HEK293 (cell line): ENCODE measurements at regions not wholly inside any gene's neighbourhood (a gene's known extent, or its start where the extent isn't known, plus 50 kb on each side); places are given as distances from the start of the nearest gene placed in this dataset.

Source experiments
- CTCF ChIA-PET: fragments of 350-600 bp; formaldehyde crosslinking; extraction: SDS; loops from one replicate; lab custom pipeline; 2021; ENCODE audit warnings: antibody characterized with exemption; lab: Yijun Ruan, JAX
- POLR2A ChIA-PET: fragments of 300-600 bp; formaldehyde crosslinking; extraction: SDS; loops from one replicate; lab custom pipeline; 2020; ENCODE audit warnings: antibody characterized with exemption, inconsistent platforms; lab: Yijun Ruan, JAX
- H3K27ac ChIP-seq: fragments of 200-500 bp; sonication (Bioruptor generic); 2 replicates; pipeline ENCODE4 v1.5.1; 2014; ENCODE audit warnings: low read depth, low read length, control low read depth, inconsistent platforms; ENCODE audit errors: extremely low read depth
- H3K36me3 ChIP-seq, 2 experiments: fragments of 200-500 bp in 1 of 2; sonication (Bioruptor generic) in 1 of 2; 1 replicate in 1 of 2; 2 replicates in 1 of 2; pipeline ENCODE4 v1.5.1; 2014 to 2017; ENCODE audit warnings: inconsistent platforms in 2 of 2, low read length in 2 of 2; ENCODE audit not compliant: control insufficient read depth in 2 of 2, insufficient read depth in 1 of 2
- H3K4me1 ChIP-seq: fragments of 200-500 bp; sonication (Bioruptor generic); 2 replicates; pipeline ENCODE4 v1.5.1; 2014; ENCODE audit warnings: mild to moderate bottlenecking, low read length, inconsistent platforms; ENCODE audit not compliant: control insufficient read depth, insufficient read depth
- H3K4me3 ChIP-seq: 2 replicates; pipeline ENCODE4 v1.5.1; 2011; ENCODE audit warnings: low read depth, mild to moderate bottlenecking, control low read depth, low read length, moderate library complexity
- H3K9me3 ChIP-seq: fragments of 200-500 bp; sonication (Bioruptor generic); 2 replicates; pipeline ENCODE4 v1.5.1; 2014; ENCODE audit warnings: low read depth, low read length, inconsistent platforms; ENCODE audit not compliant: control insufficient read depth, insufficient read depth
- ELK4 ChIP-seq: IDR thresholded peaks from 2 replicates; pipeline ENCODE4 v1.6.1; 2011; ENCODE audit warnings: mild to moderate bottlenecking, low read depth, low read length, borderline replicate concordance
- GLI2 ChIP-seq: fragments of 450-650 bp; formaldehyde crosslinking; IDR thresholded peaks from 2 replicates; pipeline ENCODE4; 2017; ENCODE audit warnings: missing biosample characterization, missing genetic modification characterization, low read depth, borderline replicate concordance
- INSM2 ChIP-seq: fragments of 450-650 bp; formaldehyde crosslinking; IDR thresholded peaks from 2 replicates; pipeline ENCODE4 v1.5.1; 2016; ENCODE audit warnings: missing biosample characterization, missing genetic modification characterization
- KLF1 ChIP-seq: fragments of 450-650 bp; formaldehyde crosslinking; IDR thresholded peaks from 2 replicates; pipeline ENCODE4 v1.5.1; 2016; ENCODE audit warnings: missing biosample characterization, missing genetic modification characterization
- RBAK ChIP-seq: fragments of 450-650 bp; formaldehyde crosslinking; IDR thresholded peaks from 2 replicates; pipeline ENCODE4 v1.5.1; 2016; ENCODE audit warnings: missing biosample characterization, missing genetic modification characterization
- SP7 ChIP-seq: fragments of 450-650 bp; formaldehyde crosslinking; IDR thresholded peaks from 2 replicates; pipeline ENCODE4 v1.5.1; 2016; ENCODE audit warnings: missing biosample characterization, missing genetic modification characterization
- WT1 ChIP-seq: fragments of 450-650 bp; formaldehyde crosslinking; IDR thresholded peaks from 2 replicates; pipeline ENCODE4 v1.5.1; 2016; ENCODE audit warnings: missing biosample characterization, missing genetic modification characterization
- ZBTB21 ChIP-seq: fragments of 450-650 bp; formaldehyde crosslinking; IDR thresholded peaks from 2 replicates; pipeline ENCODE4 v1.5.1; 2017; ENCODE audit warnings: missing biosample characterization, missing genetic modification characterization
- ZBTB7A ChIP-seq: fragments of 450-650 bp; formaldehyde crosslinking; IDR thresholded peaks from 2 replicates; pipeline ENCODE4 v1.5.1; 2016; ENCODE audit warnings: low read depth, missing biosample characterization, missing genetic modification characterization
- ZNF148 ChIP-seq: fragments of 450-650 bp; formaldehyde crosslinking; IDR thresholded peaks from 2 replicates; pipeline ENCODE4 v1.5.0; 2017; ENCODE audit warnings: missing biosample characterization, missing genetic modification characterization, borderline replicate concordance
- ZNF280C ChIP-seq: fragments of 450-650 bp; formaldehyde crosslinking; IDR thresholded peaks from 2 replicates; pipeline ENCODE4 v1.5.1; 2016; ENCODE audit warnings: missing biosample characterization, missing genetic modification characterization
- ZNF292 ChIP-seq: fragments of 450-650 bp; formaldehyde crosslinking; IDR thresholded peaks from 2 replicates; pipeline ENCODE4 v1.5.1; 2016; ENCODE audit warnings: low read depth, missing biosample characterization, missing genetic modification characterization, borderline replicate concordance
- ZNF362 ChIP-seq: fragments of 450-650 bp; formaldehyde crosslinking; IDR thresholded peaks from 2 replicates; pipeline ENCODE4 v1.5.1; 2016; ENCODE audit warnings: missing biosample characterization, missing genetic modification characterization
- ZNF398 ChIP-seq: fragments of 450-650 bp; formaldehyde crosslinking; IDR thresholded peaks from 2 replicates; pipeline ENCODE4 v1.5.1; 2017; ENCODE audit warnings: missing biosample characterization, missing genetic modification characterization
- ZNF404 ChIP-seq: fragments of 450-650 bp; formaldehyde crosslinking; IDR thresholded peaks from 2 replicates; pipeline ENCODE4 v1.5.1; 2017; ENCODE audit warnings: missing biosample characterization, missing genetic modification characterization
- ZNF426 ChIP-seq: fragments of 450-650 bp; formaldehyde crosslinking; IDR thresholded peaks from 2 replicates; pipeline ENCODE4 v1.5.1; 2017; ENCODE audit warnings: missing biosample characterization, missing genetic modification characterization, mild to moderate bottlenecking, inconsistent platforms, moderate library complexity
- ZNF558 ChIP-seq: fragments of 450-650 bp; formaldehyde crosslinking; IDR thresholded peaks from 2 replicates; pipeline ENCODE4 v1.5.1; 2016; ENCODE audit warnings: missing biosample characterization, missing genetic modification characterization
- ZNF626 ChIP-seq: fragments of 450-650 bp; sonication (Bioruptor Pico); formaldehyde crosslinking; IDR thresholded peaks from 2 replicates; pipeline ENCODE4 v1.5.1; 2018; ENCODE audit warnings: missing biosample characterization, missing genetic modification characterization, inconsistent platforms
- ZNF658 ChIP-seq: fragments of 450-650 bp; formaldehyde crosslinking; IDR thresholded peaks from 2 replicates; pipeline ENCODE4; 2016; ENCODE audit warnings: missing biosample characterization, missing genetic modification characterization
- ZNF670 ChIP-seq: fragments of 450-650 bp; formaldehyde crosslinking; IDR thresholded peaks from 2 replicates; pipeline ENCODE4 v1.5.1; 2016; ENCODE audit warnings: missing biosample characterization, missing genetic modification characterization, low read depth
- ZNF747 ChIP-seq: fragments of 450-650 bp; formaldehyde crosslinking; IDR thresholded peaks from 2 replicates; pipeline ENCODE4 v1.5.1; 2016; ENCODE audit warnings: missing biosample characterization, missing genetic modification characterization

GRCh38 chr9:87263291-87263690, 234.4 kb upstream of the DAPK1 start (continued):
- TF ChIP-seq ZNF398 (tag by site-specific recombination): no peak
- no peak for TF ChIP-seq ZNF558 (tag by site-specific recombination)
- no peak for TF ChIP-seq ZNF426 (tag by site-specific recombination)
- TF ChIP-seq ZBTB7A: no peak
- TF ChIP-seq ZNF670 (tag by site-specific recombination): no peak
- no peak for TF ChIP-seq ZNF292 (tag by site-specific recombination)
- TF ChIP-seq ZNF658: no peak

- CTCF ChIA-PET: no interaction called here
- Histone ChIP-seq H3K4me1 (peaks cover 3% of the 10 kb centered on the region; the same call in 1 of the 2 replicates), H3K36me3 (no peaks in the 10 kb centered on the region), H3K9me3 (no peaks in the 10 kb centered on the region), H3K4me3 (no peak overlapping the region), H3K27ac (no peak overlapping the region)
- POLR2A ChIA-PET: no interaction called here
- TF ChIP-seq RBAK (tag by site-specific recombination): peak; percentile 91
- no peak for TF ChIP-seq ZNF362
These were observed 231.0 kb upstream of the DAPK1 start for GRCh38 chr9:87266697-87267096.

GRCh38 chr9:87267251-87268070, 230.2 kb upstream of the DAPK1 start:
- H3K27ac ChIP-seq: no peak overlapping the region
- H3K4me3 ChIP-seq: no peak overlapping the region
- H3K9me3 ChIP-seq: no peaks in the 10 kb centered on the region
- ChIA-PET CTCF (interaction anchor here (1.6 kb wide), 1 partner anchor 58 kb away, joined by 4 read pairs; no protein-coding TSS in a partner anchor), POLR2A (no interaction called here)
- H3K36me3 ChIP-seq: no peaks in the 10 kb centered on the region
- peaks cover 3% of the 10 kb centered on the region; the same call in 1 of the 2 replicates for H3K4me1 ChIP-seq
- TF ChIP-seq GLI2 (tag by site-specific recombination) (no peak), WT1 (tag by site-specific recombination) (no peak), ZBTB21 (no peak), KLF1 (tag by site-specific recombination) (no peak), ZNF280C (tag by site-specific recombination) (no peak), ZNF148 (tag by site-specific recombination) (no peak), ZNF747 (tag by site-specific recombination) (no peak), ZNF404 (tag by site-specific recombination) (no peak), ELK4 (no peak), INSM2 (tag by site-specific recombination) (no peak), SP7 (no peak), ZNF626 (tag by site-specific recombination) (no peak)
